AG04449 (cell line): ENCODE measurements at regions not wholly inside any gene's neighbourhood (a gene's known extent, or its start where the extent isn't known, plus 50 kb on each side); places are given as distances from the start of the nearest gene placed in this dataset.

Experiments used
- CTCF ChIA-PET: fragments of 350-600 bp; formaldehyde crosslinking; extraction: SDS; loops from one replicate; lab custom pipeline; 2021; ENCODE audit warnings: antibody characterized with exemption; lab: Yijun Ruan, JAX
- POLR2A ChIA-PET: fragments of 400-600, 350-600 bp; formaldehyde crosslinking; extraction: SDS; loops from one replicate; lab custom pipeline; 2020; ENCODE audit warnings: antibody characterized with exemption, inconsistent platforms; lab: Yijun Ruan, JAX
- DNase-seq: peaks from one replicate; pipeline ENCODE4 v3.0.0-alpha.2; 2010; ENCODE audit warnings: low read depth, low spot score
- H3K4me3 ChIP-seq: 2 replicates; pipeline ENCODE4 v1.5.1; 2011; ENCODE audit warnings: low read depth, mild to moderate bottlenecking, control low read depth, low read length
- TF ChIP-seq, protein P1 (sequence below): IDR thresholded peaks from one replicate; pipeline ENCODE4 v1.5.1; 2011; ENCODE audit warnings: mild to moderate bottlenecking, moderate library complexity, low read length, control low read depth, inconsistent platforms; ENCODE audit not compliant: insufficient read depth; ENCODE audit errors: missing control alignments

DNA sequence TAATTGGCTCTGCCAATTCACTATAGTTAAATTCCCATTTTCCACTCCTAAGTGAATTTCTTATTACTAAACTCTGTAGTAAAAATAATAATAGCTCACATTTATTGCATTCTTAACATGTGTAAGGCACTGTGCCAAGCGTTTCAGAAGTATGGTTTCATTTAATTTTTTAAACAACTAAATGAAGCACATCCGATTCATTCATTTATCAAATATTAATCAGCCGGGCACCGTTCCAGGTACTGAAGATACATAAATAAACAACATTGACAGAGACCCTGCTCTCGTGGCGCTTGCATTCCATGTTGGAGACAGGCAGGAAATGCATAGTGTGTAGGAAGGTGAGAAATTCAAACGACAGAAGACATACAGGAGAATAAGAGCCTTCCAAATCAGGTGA is 423.2 kb upstream of the JARID2 start:
- no peak for DNase-seq
- H3K4me3 ChIP-seq: no peak overlapping the region
- ChIA-PET POLR2A (no interaction called here), CTCF (interaction anchor here (1.3 kb wide), 1 partner anchor 13 kb away, joined by 3 read pairs; no protein-coding TSS in a partner anchor)
- TF ChIP-seq, protein P1, sequence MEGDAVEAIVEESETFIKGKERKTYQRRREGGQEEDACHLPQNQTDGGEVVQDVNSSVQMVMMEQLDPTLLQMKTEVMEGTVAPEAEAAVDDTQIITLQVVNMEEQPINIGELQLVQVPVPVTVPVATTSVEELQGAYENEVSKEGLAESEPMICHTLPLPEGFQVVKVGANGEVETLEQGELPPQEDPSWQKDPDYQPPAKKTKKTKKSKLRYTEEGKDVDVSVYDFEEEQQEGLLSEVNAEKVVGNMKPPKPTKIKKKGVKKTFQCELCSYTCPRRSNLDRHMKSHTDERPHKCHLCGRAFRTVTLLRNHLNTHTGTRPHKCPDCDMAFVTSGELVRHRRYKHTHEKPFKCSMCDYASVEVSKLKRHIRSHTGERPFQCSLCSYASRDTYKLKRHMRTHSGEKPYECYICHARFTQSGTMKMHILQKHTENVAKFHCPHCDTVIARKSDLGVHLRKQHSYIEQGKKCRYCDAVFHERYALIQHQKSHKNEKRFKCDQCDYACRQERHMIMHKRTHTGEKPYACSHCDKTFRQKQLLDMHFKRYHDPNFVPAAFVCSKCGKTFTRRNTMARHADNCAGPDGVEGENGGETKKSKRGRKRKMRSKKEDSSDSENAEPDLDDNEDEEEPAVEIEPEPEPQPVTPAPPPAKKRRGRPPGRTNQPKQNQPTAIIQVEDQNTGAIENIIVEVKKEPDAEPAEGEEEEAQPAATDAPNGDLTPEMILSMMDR: no peak

DNA sequence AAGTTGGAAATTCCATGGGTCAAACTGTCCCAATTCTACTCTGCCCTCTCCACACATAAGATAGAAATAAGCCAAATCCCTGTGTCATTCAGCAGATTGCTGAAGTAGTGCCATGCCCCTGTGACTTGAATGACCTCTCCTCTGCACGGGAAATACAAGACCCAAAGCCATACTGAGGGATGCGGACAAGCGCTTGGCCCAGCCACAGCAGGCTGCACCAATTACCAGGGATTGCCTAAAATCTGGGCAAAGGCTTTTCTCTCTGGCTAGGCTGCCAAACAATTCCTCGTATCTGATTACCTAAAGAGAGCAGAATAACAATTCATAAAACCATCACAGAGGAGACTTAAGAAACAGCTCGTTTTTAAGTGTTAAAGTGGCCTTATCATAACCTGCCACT is 421.8 kb upstream of the JARID2 start:
- TF ChIP-seq, protein P1: no peak
- ChIA-PET POLR2A (no interaction called here), CTCF (interaction anchor here (1.1 kb wide), 1 partner anchor 15 kb away, joined by 4 read pairs; no protein-coding TSS in a partner anchor)
- DNase-seq: no peak
- H3K4me3 ChIP-seq: no peak overlapping the region

DNA sequence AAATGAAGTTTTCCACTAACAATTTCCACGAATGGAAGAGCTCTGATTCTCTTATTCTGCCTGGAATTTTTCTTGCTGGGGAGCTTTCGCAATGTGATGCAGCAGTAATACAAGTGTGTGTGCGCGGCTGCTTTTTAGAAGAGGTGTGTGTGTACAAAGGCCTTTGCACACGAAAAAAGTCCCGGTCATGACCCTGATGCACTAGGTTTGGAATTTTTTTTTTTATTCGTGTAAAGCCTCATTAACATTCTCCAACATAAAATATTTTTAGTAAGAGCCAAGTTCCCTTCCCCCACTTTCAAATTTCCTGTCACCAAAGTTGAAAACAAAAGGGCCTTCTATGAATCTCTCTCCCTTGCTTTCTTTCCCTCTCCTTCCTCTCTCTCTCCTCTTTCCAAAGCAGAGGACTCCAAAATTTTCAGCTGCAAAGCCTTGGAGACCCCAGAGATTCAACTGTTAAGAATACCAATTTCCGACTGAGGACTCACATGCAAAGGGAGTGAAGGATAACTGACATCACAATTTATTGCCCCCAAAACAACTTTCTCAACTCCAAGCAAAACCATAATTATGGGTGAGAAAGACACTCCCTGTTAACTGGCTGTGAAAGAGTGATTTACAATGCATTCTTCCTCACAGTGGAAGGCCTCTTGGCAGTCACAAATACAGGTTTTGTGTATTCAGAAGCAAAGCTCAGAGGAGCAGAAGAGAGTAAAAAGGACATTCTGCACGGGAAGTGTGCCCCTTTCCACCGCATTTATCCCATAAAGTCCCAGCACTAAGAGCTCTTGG is 421.2 kb upstream of the JARID2 start:
- TF ChIP-seq, protein P1: no peak
- no peak for DNase-seq
- H3K4me3 ChIP-seq: no peak overlapping the region
- POLR2A ChIA-PET: no interaction called here
- CTCF ChIA-PET: interaction anchor here (1.1 kb wide), 1 partner anchor 15 kb away, joined by 4 read pairs; no protein-coding TSS in a partner anchor

DNA sequence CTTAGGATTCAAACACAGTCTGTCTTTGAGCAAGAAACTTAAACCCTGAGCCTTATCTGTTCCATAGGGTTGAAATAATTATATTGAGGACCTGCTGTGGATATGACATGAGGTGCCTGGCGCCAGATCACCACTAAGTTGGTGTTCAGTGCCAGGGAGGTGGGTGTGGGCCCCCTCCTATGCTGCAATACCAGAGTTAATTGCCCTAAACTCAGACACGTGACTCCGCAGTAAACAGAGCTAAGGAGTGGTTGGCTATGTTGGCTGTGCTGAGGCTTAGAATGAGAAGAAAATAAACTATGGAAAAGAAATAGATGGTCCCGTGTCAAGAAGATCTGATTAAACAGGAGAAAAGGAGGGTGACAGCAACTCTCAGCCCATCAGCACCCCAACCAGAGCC is 419.4 kb upstream of the JARID2 start:
- CTCF ChIA-PET: no interaction called here

DNA sequence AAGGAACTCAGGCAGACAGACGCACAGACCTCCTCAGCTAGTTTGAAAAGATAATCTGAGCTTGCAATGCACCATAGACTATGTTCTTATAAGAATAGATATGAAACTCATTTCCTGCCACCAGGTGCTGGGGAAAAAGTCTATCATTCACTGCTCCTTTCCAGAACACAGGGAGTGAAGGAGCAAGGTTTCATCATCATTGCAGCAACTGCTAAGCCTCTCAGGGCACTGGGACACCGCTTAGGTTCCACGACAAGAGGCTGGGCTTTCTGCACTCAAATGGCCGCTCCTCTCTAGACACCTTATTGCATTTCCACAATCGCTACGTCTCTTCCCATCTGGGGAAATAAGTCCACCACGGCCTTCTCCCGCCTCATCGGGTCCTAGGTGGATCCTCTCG is 418.5 kb upstream of the JARID2 start:
- DNase-seq: no peak
- ChIA-PET POLR2A (no interaction called here), CTCF (no interaction called here)
- TF ChIP-seq, protein P1: no peak
- H3K4me3 ChIP-seq: no peak overlapping the region

More for the DNA sequence above, 419.4 kb upstream of the JARID2 start:
- POLR2A ChIA-PET: no interaction called here
- TF ChIP-seq, protein P1: no peak
- no peak overlapping the region for H3K4me3 ChIP-seq
- no peak for DNase-seq

DNA sequence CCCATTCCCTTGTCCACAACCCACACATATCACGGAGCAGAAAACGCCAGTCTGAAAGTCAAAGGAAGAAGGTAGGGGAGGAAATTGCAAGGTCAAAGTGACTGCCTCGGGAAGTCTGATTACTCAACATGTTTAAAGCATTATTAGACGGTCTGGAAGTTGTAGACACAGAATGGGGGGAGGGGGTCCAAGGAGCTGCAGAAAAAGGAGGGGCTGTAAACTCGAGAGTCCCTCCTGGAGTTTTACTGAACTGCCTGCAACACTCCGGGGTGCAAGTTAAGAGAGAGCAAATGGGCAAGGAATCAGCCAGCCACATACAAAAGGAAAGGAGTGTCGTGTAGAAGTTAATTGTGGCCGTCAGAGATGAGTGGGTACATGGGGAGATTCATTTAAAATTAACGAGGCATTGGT is 417.7 kb upstream of the JARID2 start:
- H3K4me3 ChIP-seq: no peak overlapping the region
- TF ChIP-seq, protein P1: no peak
- CTCF ChIA-PET: no interaction called here
- no peak for DNase-seq
- POLR2A ChIA-PET: no interaction called here
